Activated CD8-positive, alpha-beta T cell treated with anti-CD3 and anti-CD28 coated beads for 36 hours (primary cell): ENCODE measurements at regions not wholly inside any gene's neighbourhood (a gene's known extent, or its start where the extent isn't known, plus 50 kb on each side); places are given as distances from the start of the nearest gene placed in this dataset.

ENCODE experiments used
- ATAC-seq: fragments of 200-7000 bp; cut with Tn5 transposase; one replicate; pipeline ENCODE4 v1.10.0; 2021; ENCODE audit warnings: mild to moderate bottlenecking, moderate library complexity
- CTCF ChIA-PET: fragments of 350-600 bp; sonication (Branson Sonifier 250); formaldehyde crosslinking; loops from one replicate; lab custom pipeline; 2021; ENCODE audit warnings: antibody characterized with exemption; lab: Charles Lee
- POLR2A ChIA-PET: fragments of 350-600 bp; sonication (Branson Sonifier 250); formaldehyde crosslinking; loops from one replicate; lab custom pipeline; 2021; ENCODE audit warnings: antibody characterized with exemption; lab: Charles Lee
- DNase-seq: peaks from one replicate; pipeline ENCODE4 v3.0.0-alpha.2; 2020
- H3K27ac Mint-ChIP-seq: one replicate; pipeline ENCODE4 v1.8.0; 2021; ENCODE audit warnings: mild to moderate bottlenecking, mixed read lengths
- H3K27me3 Mint-ChIP-seq: one replicate; pipeline ENCODE4 v1.8.0; 2021; ENCODE audit warnings: mixed read lengths
- H3K36me3 Mint-ChIP-seq: one replicate; pipeline ENCODE4 v1.8.0; 2021; ENCODE audit warnings: low read depth, mixed read lengths
- H3K4me1 Mint-ChIP-seq: one replicate; pipeline ENCODE4 v1.8.0; 2021; ENCODE audit warnings: low read depth, mixed read lengths
- H3K4me3 Mint-ChIP-seq: one replicate; pipeline ENCODE4 v1.8.0; 2021; ENCODE audit warnings: mild to moderate bottlenecking, moderate library complexity, mixed read lengths
- H3K9me3 Mint-ChIP-seq: one replicate; pipeline ENCODE4 v1.8.0; 2021; ENCODE audit warnings: mixed read lengths
- CTCF ChIP-seq: fragments of 200-600 bp; IDR thresholded peaks from one replicate; pipeline ENCODE4 v1.8.0; 2022; ENCODE audit warnings: antibody characterized with exemption, mild to moderate bottlenecking
- intact Hi-C: fragments of 100-400 bp; cut with micrococcal nuclease; formaldehyde crosslinking; loops from one replicate; pipeline ENCODE4 v1.10.0; 2022

DNA sequence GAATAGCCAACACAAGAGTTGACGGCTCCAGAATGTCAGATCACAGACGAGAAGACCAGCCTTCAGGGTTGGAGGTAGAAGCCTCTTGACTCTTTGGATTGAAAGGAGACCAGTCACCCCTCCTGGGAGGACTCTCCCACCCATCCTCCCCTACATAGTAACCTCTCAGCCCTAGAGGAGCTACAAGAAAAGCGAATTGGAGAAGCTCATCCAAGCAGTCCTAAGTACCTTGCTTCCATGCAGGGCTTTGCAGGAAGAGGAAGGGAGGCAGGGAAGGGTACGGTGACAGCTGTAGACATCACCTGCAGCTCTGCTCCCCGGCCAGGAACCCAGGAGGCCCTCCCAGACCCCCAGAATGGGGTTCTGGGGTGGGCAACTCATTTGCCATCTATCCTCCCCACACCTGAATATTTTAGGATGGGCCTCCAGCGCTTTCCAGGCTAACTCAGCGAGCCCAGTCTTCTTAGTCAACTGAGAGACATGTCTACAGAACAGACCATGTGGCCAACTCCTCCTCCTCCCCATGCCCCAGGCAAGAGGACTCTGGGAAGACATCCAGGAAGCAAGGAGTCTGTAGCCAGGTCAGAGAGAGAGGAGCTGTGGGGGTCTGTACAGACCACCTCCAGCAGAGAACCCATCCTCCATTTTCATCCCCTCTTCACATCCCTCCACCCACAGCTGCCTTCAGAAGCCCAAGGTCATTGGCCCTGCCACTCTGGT is 55.6 kb upstream of the LBX1 start:
- intact Hi-C loops = no loop called here
- CTCF ChIA-PET = interaction anchor here (1.3 to 1.9 kb wide), 2 partner anchors 13 to 46 kb away, joined by 3 to 6 read pairs; no protein-coding TSS in a partner anchor
- no peak for TF ChIP-seq CTCF
- POLR2A ChIA-PET = no interaction called here
- no peaks in the 10 kb centered on the region for H3K36me3 Mint-ChIP-seq
- ATAC-seq (no peak), DNase-seq (no peak)
- peaks cover 7% of the 10 kb centered on the region for H3K4me1 Mint-ChIP-seq
- H3K27ac Mint-ChIP-seq = no peak overlapping the region
- H3K4me3 Mint-ChIP-seq = no peak overlapping the region
- H3K27me3 Mint-ChIP-seq = peaks cover 67% of the 10 kb centered on the region
- no peaks in the 10 kb centered on the region for H3K9me3 Mint-ChIP-seq

- Mint-ChIP-seq H3K4me3 (no peak overlapping the region), H3K4me1 (peaks cover 7% of the 10 kb centered on the region), H3K36me3 (no peaks in the 10 kb centered on the region), H3K9me3 (no peaks in the 10 kb centered on the region), H3K27me3 (peaks cover 74% of the 10 kb centered on the region), H3K27ac (no peak overlapping the region)
- ChIA-PET CTCF (interaction anchor here (1.1 to 14.3 kb wide), 4 partner anchors 13 to 73 kb away, joined by 3 to 174 read pairs (median 4); no protein-coding TSS in a partner anchor), POLR2A (no interaction called here)
- TF ChIP-seq CTCF = no peak
- intact Hi-C loops = no loop called here
- ATAC-seq (no peak), DNase-seq (no peak)
Observed at GRCh38 chr10:101285519-101286070, 56.3 kb upstream of the LBX1 start.

- ChIA-PET POLR2A (no interaction called here), CTCF (interaction anchor here (1.0 to 14.3 kb wide), 9 partner anchors 10 to 180 kb away, joined by 3 to 174 read pairs (median 4); no protein-coding TSS in a partner anchor)
- no peak overlapping the region for H3K4me3 Mint-ChIP-seq
- peaks cover 79% of the 10 kb centered on the region for H3K27me3 Mint-ChIP-seq
- peaks cover 11% of the 10 kb centered on the region for H3K4me1 Mint-ChIP-seq
- TF ChIP-seq CTCF = no peak
- ATAC-seq = no peak
- no peaks in the 10 kb centered on the region for H3K9me3 Mint-ChIP-seq
- DNase-seq = no peak
- intact Hi-C loops = no loop called here
- no peaks in the 10 kb centered on the region for H3K36me3 Mint-ChIP-seq
- no peak overlapping the region for H3K27ac Mint-ChIP-seq
Observed at GRCh38 chr10:101286248-101287046, 57.2 kb upstream of the LBX1 start.

- no peak overlapping the region for H3K27ac Mint-ChIP-seq
- intact Hi-C loops = no loop called here
- H3K9me3 Mint-ChIP-seq = no peaks in the 10 kb centered on the region
Observed at GRCh38 chr10:101287183-101287996, 58.1 kb upstream of the LBX1 start.

More at GRCh38 chr10:101287183-101287996, 58.1 kb upstream of the LBX1 start:
- H3K27me3 Mint-ChIP-seq = peaks cover 77% of the 10 kb centered on the region
- TF ChIP-seq CTCF = no peak
- H3K36me3 Mint-ChIP-seq = no peaks in the 10 kb centered on the region
- ATAC-seq = no peak
- no peak for DNase-seq
- peaks cover 11% of the 10 kb centered on the region for H3K4me1 Mint-ChIP-seq
- POLR2A ChIA-PET = no interaction called here
- CTCF ChIA-PET = interaction anchor here (0.9 to 14.3 kb wide), 10 partner anchors 9 to 179 kb away, joined by 3 to 174 read pairs (median 4); no protein-coding TSS in a partner anchor
- H3K4me3 Mint-ChIP-seq = no peak overlapping the region
